H1 (cell line): ENCODE measurements at regions not wholly inside any gene's neighbourhood (a gene's known extent, or its start where the extent isn't known, plus 50 kb on each side); places are given as distances from the start of the nearest gene placed in this dataset.

Experiments used
- BCL11A ChIP-seq, 2 experiments: IDR thresholded peaks; one replicate each; pipeline ENCODE4 v1.6.1; 2011; ENCODE audit warnings: low read depth in 2 of 2, low read length in 2 of 2, mild to moderate bottlenecking in 2 of 2
- CHD7 ChIP-seq: fragments of 300-600 bp; sonication (generic); IDR thresholded peaks from 2 replicates; pipeline ENCODE4 v1.7.1; 2012; ENCODE audit warnings: low read length, moderate library complexity, mild to moderate bottlenecking, inconsistent platforms; ENCODE audit not compliant: insufficient replicate concordance
- EZH2 ChIP-seq: fragments of 200-600 bp; sonication (generic); IDR thresholded peaks from 2 replicates; pipeline ENCODE4 v1.7.1; 2012; ENCODE audit warnings: low read depth, mild to moderate bottlenecking, moderate library complexity, low read length, inconsistent platforms; ENCODE audit not compliant: severe bottlenecking
- GABPA ChIP-seq: IDR thresholded peaks from 2 replicates; pipeline ENCODE4 v1.6.1; 2011; ENCODE audit warnings: mild to moderate bottlenecking, low read length, moderate library complexity, borderline replicate concordance; ENCODE audit not compliant: insufficient read depth
- KDM4A ChIP-seq: IDR thresholded peaks from one replicate; pipeline ENCODE4 v1.7.1; 2012; ENCODE audit warnings: low read depth, mild to moderate bottlenecking, moderate library complexity, low read length, inconsistent platforms; ENCODE audit not compliant: severe bottlenecking
- KDM5A ChIP-seq: fragments of 200-600 bp; IDR thresholded peaks from 2 replicates; pipeline ENCODE4 v1.7.1; 2012; ENCODE audit warnings: mild to moderate bottlenecking, low read length, inconsistent platforms, mixed read lengths
- SP4 ChIP-seq: IDR thresholded peaks from 2 replicates; pipeline ENCODE4 v1.6.1; 2012; ENCODE audit warnings: low read length, inconsistent platforms
- SUZ12 ChIP-seq: fragments of 200-600 bp; sonication (generic); IDR thresholded peaks from 2 replicates; pipeline ENCODE4 v1.6.1; 2012; ENCODE audit warnings: mild to moderate bottlenecking, inconsistent platforms, low read length, moderate library complexity, mixed read lengths
- TF ChIP-seq, protein P1 (sequence below): IDR thresholded peaks from 2 replicates; pipeline ENCODE4 v1.6.1; 2012; ENCODE audit warnings: low read length, inconsistent platforms

- TF ChIP-seq CHD7 (no peak), EZH2 (no peak), GABPA (no peak), BCL11A (IDR thresholded peaks at IDR 0.05; ENCODE audit: low read depth in 2 of 2, low read length in 2 of 2) (no peak), KDM4A (no peak), SUZ12 (no peak), KDM5A (no peak), SP4 (no peak)
- TF ChIP-seq, protein P1, sequence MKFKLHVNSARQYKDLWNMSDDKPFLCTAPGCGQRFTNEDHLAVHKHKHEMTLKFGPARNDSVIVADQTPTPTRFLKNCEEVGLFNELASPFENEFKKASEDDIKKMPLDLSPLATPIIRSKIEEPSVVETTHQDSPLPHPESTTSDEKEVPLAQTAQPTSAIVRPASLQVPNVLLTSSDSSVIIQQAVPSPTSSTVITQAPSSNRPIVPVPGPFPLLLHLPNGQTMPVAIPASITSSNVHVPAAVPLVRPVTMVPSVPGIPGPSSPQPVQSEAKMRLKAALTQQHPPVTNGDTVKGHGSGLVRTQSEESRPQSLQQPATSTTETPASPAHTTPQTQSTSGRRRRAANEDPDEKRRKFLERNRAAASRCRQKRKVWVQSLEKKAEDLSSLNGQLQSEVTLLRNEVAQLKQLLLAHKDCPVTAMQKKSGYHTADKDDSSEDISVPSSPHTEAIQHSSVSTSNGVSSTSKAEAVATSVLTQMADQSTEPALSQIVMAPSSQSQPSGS = no peak
These were observed 223.5 kb upstream of the PCSK2 start (continued) for GRCh38 chr20:17003170-17003870.
